ENCODE measurements at regions not wholly inside any gene's neighbourhood (a gene's known extent, or its start where the extent isn't known, plus 50 kb on each side); places are given as distances from the start of the nearest gene placed in this dataset.

DNA sequence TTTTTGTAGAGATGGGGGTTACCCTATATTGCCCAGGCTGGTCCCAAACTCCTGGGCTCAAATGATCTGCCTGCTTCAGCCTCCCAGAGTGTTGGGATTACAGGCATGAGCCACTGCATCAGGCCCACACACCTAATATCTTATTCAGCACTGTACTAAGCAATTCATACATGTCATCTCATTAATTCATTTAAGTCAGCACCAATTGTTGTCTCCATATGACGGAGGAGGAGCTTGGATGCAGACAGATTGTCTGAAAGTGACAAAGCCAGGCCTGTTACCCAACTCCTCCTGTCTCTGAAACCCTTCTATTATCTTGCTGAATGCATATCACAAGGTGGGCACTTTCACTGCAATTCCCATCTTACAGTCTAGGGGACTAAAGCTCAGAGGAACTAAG lies 57.5 kb upstream of the ALX4 start:
- TF ChIP-seq EZH2 (IDR thresholded peaks at IDR 0.05) (no peak), POLR2AphosphoS5 (IDR thresholded peaks at IDR 0.05; ENCODE audit: borderline replicate concordance, low read depth, low read length) (no peak)

Data from SK-N-MC (cell line).